ENCODE measurements at regions not wholly inside any gene's neighbourhood (a gene's known extent, or its start where the extent isn't known, plus 50 kb on each side); places are given as distances from the start of the nearest gene placed in this dataset.

DNA sequence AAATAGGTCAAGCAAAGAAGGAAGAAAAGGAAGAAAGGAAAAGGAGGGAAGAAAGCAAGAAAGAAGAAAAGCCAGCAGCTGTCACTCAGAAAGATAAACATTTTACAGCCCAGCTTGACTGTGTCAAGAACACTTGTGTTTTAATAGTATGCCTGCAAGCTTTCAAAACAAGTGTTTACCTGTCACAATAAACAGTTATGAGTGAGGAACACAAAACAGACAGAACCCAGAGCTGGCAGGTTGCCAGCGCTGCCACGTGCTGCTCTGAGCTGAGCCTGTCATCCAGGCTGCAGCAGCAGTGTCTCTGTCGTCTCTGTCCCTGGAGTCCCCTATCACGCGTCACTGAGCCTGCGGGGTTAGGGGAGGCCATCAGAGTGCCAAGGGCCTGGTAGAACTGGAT, 827.6 kb upstream of the AUTS2 start:
- no peak overlapping the region for H2AFZ ChIP-seq
- H3K4me3 Mint-ChIP-seq: no peak overlapping the region
- H3K27ac Mint-ChIP-seq: no peak overlapping the region

More for the DNA sequence above, 827.6 kb upstream of the AUTS2 start:
- H3K79me2 ChIP-seq (replicated peaks; ENCODE audit: insufficient read depth): no peaks in the 10 kb centered on the region
- no peaks in the 10 kb centered on the region for H4K20me1 ChIP-seq (replicated peaks; ENCODE audit: insufficient read depth)
- no peaks in the 10 kb centered on the region for H3K36me3 ChIP-seq (ENCODE audit: insufficient read depth)
- no peaks in the 10 kb centered on the region for H3K4me1 ChIP-seq (ENCODE audit: insufficient read depth)
- no peaks in the 10 kb centered on the region for H3K4me1 Mint-ChIP-seq
- ATAC-seq (no peak), DNase-seq (ENCODE audit: low spot score) (no peak)
- TF ChIP-seq EZH2phosphoT487 (IDR thresholded peaks at IDR 0.05; ENCODE audit: unreplicated experiment): no peak
- TF ChIP-seq, protein P1, sequence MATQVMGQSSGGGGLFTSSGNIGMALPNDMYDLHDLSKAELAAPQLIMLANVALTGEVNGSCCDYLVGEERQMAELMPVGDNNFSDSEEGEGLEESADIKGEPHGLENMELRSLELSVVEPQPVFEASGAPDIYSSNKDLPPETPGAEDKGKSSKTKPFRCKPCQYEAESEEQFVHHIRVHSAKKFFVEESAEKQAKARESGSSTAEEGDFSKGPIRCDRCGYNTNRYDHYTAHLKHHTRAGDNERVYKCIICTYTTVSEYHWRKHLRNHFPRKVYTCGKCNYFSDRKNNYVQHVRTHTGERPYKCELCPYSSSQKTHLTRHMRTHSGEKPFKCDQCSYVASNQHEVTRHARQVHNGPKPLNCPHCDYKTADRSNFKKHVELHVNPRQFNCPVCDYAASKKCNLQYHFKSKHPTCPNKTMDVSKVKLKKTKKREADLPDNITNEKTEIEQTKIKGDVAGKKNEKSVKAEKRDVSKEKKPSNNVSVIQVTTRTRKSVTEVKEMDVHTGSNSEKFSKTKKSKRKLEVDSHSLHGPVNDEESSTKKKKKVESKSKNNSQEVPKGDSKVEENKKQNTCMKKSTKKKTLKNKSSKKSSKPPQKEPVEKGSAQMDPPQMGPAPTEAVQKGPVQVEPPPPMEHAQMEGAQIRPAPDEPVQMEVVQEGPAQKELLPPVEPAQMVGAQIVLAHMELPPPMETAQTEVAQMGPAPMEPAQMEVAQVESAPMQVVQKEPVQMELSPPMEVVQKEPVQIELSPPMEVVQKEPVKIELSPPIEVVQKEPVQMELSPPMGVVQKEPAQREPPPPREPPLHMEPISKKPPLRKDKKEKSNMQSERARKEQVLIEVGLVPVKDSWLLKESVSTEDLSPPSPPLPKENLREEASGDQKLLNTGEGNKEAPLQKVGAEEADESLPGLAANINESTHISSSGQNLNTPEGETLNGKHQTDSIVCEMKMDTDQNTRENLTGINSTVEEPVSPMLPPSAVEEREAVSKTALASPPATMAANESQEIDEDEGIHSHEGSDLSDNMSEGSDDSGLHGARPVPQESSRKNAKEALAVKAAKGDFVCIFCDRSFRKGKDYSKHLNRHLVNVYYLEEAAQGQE (IDR thresholded peaks at IDR 0.05; ENCODE audit: unreplicated experiment): no peak
- no peak for TF ChIP-seq NANOG (IDR thresholded peaks at IDR 0.05; ENCODE audit: borderline replicate concordance)
- TF ChIP-seq ZNF114 (CRISPR knock-in tag; IDR thresholded peaks at IDR 0.05): no peak
- TF ChIP-seq, protein P2, sequence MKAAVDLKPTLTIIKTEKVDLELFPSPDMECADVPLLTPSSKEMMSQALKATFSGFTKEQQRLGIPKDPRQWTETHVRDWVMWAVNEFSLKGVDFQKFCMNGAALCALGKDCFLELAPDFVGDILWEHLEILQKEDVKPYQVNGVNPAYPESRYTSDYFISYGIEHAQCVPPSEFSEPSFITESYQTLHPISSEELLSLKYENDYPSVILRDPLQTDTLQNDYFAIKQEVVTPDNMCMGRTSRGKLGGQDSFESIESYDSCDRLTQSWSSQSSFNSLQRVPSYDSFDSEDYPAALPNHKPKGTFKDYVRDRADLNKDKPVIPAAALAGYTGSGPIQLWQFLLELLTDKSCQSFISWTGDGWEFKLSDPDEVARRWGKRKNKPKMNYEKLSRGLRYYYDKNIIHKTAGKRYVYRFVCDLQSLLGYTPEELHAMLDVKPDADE (IDR thresholded peaks at IDR 0.05): no peak
- TF ChIP-seq JUNB (IDR thresholded peaks at IDR 0.05; ENCODE audit: unreplicated experiment): no peak
- TF ChIP-seq, protein P3, sequence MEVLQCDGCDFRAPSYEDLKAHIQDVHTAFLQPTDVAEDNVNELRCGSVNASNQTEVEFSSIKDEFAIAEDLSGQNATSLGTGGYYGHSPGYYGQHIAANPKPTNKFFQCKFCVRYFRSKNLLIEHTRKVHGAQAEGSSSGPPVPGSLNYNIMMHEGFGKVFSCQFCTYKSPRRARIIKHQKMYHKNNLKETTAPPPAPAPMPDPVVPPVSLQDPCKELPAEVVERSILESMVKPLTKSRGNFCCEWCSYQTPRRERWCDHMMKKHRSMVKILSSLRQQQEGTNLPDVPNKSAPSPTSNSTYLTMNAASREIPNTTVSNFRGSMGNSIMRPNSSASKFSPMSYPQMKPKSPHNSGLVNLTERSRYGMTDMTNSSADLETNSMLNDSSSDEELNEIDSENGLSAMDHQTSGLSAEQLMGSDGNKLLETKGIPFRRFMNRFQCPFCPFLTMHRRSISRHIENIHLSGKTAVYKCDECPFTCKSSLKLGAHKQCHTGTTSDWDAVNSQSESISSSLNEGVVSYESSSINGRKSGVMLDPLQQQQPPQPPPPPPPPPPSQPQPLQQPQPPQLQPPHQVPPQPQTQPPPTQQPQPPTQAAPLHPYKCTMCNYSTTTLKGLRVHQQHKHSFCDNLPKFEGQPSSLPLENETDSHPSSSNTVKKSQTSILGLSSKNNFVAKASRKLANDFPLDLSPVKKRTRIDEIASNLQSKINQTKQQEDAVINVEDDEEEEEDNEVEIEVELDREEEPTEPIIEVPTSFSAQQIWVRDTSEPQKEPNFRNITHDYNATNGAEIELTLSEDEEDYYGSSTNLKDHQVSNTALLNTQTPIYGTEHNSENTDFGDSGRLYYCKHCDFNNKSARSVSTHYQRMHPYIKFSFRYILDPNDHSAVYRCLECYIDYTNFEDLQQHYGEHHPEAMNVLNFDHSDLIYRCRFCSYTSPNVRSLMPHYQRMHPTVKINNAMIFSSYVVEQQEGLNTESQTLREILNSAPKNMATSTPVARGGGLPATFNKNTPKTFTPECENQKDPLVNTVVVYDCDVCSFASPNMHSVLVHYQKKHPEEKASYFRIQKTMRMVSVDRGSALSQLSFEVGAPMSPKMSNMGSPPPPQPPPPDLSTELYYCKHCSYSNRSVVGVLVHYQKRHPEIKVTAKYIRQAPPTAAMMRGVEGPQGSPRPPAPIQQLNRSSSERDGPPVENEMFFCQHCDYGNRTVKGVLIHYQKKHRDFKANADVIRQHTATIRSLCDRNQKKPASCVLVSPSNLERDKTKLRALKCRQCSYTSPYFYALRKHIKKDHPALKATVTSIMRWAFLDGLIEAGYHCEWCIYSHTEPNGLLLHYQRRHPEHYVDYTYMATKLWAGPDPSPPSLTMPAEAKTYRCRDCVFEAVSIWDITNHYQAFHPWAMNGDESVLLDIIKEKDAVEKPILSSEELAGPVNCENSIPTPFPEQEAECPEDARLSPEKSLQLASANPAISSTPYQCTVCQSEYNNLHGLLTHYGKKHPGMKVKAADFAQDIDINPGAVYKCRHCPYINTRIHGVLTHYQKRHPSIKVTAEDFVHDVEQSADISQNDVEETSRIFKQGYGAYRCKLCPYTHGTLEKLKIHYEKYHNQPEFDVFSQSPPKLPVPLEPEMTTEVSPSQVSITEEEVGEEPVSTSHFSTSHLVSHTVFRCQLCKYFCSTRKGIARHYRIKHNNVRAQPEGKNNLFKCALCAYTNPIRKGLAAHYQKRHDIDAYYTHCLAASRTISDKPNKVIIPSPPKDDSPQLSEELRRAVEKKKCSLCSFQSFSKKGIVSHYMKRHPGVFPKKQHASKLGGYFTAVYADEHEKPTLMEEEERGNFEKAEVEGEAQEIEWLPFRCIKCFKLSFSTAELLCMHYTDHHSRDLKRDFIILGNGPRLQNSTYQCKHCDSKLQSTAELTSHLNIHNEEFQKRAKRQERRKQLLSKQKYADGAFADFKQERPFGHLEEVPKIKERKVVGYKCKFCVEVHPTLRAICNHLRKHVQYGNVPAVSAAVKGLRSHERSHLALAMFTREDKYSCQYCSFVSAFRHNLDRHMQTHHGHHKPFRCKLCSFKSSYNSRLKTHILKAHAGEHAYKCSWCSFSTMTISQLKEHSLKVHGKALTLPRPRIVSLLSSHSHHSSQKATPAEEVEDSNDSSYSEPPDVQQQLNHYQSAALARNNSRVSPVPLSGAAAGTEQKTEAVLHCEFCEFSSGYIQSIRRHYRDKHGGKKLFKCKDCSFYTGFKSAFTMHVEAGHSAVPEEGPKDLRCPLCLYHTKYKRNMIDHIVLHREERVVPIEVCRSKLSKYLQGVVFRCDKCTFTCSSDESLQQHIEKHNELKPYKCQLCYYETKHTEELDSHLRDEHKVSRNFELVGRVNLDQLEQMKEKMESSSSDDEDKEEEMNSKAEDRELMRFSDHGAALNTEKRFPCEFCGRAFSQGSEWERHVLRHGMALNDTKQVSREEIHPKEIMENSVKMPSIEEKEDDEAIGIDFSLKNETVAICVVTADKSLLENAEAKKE (CRISPR knock-in tag; IDR thresholded peaks at IDR 0.05): no peak
- TF ChIP-seq EZH2 (IDR thresholded peaks at IDR 0.05; ENCODE audit: low read depth, unreplicated experiment): no peak
- no peak for TF ChIP-seq ZNF331 (CRISPR knock-in tag; IDR thresholded peaks at IDR 0.05; ENCODE audit: low read depth)
- TF ChIP-seq, protein P4, sequence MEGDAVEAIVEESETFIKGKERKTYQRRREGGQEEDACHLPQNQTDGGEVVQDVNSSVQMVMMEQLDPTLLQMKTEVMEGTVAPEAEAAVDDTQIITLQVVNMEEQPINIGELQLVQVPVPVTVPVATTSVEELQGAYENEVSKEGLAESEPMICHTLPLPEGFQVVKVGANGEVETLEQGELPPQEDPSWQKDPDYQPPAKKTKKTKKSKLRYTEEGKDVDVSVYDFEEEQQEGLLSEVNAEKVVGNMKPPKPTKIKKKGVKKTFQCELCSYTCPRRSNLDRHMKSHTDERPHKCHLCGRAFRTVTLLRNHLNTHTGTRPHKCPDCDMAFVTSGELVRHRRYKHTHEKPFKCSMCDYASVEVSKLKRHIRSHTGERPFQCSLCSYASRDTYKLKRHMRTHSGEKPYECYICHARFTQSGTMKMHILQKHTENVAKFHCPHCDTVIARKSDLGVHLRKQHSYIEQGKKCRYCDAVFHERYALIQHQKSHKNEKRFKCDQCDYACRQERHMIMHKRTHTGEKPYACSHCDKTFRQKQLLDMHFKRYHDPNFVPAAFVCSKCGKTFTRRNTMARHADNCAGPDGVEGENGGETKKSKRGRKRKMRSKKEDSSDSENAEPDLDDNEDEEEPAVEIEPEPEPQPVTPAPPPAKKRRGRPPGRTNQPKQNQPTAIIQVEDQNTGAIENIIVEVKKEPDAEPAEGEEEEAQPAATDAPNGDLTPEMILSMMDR (conservative IDR thresholded peaks at IDR 0.05; ENCODE audit: low read depth in 2 of 2): no peak
- no peak for TF ChIP-seq CREB1 (CRISPR knock-in tag; IDR thresholded peaks at IDR 0.05; ENCODE audit: low read depth)
- TF ChIP-seq STAT1 (IDR thresholded peaks at IDR 0.05; ENCODE audit: unreplicated experiment): no peak
- no peak for TF ChIP-seq POLR2AphosphoS5 (IDR thresholded peaks at IDR 0.05; ENCODE audit: low read depth)
- peaks cover 44% of the 10 kb centered on the region for H3K36me3 Mint-ChIP-seq (ENCODE audit: low read depth)
- peaks cover 98% of the 10 kb centered on the region for H3K9me3 Mint-ChIP-seq
- peaks cover 5% of the 10 kb centered on the region for H3K27me3 Mint-ChIP-seq (ENCODE audit: insufficient read depth, low read depth, poor library complexity)
- no peak overlapping the region for H3K4me3 ChIP-seq
- H3K4me2 ChIP-seq: no peak overlapping the region
- H3F3A ChIP-seq (replicated peaks; ENCODE audit: low read depth): no peaks in the 10 kb centered on the region
- H3K27me3 ChIP-seq (ENCODE audit: insufficient read depth): no peaks in the 10 kb centered on the region
- no peaks in the 10 kb centered on the region for H3K9me2 ChIP-seq (ENCODE audit: insufficient read depth)
- H3K27ac ChIP-seq (ENCODE audit: low read depth): no peak overlapping the region
